ENCODE measurements at regions not wholly inside any gene's neighbourhood (a gene's known extent, or its start where the extent isn't known, plus 50 kb on each side); places are given as distances from the start of the nearest gene placed in this dataset.
"Not testable (repeated sequence)": the region's sequence is repeated elsewhere in the genome, so short reads cannot be mapped to it uniquely, and the experiment has no call there.

GRCh38 chr20:16864963-16865362 lies 116.8 kb downstream of the OTOR start:
- no peak for DNase-seq

- no peak for DNase-seq
Observed at GRCh38 chr20:16865406-16865805, 117.2 kb downstream of the OTOR start.

GRCh38 chr20:16873124-16873523 lies 125.0 kb downstream of the OTOR start:
- not testable (repeated sequence) for DNase-seq

- no peak for DNase-seq
Observed at GRCh38 chr20:16877053-16877554, 128.9 kb downstream of the OTOR start.

- no peak for DNase-seq
Observed at GRCh38 chr20:16885746-16886145, 137.6 kb downstream of the OTOR start.

- DNase-seq: no peak
Observed at GRCh38 chr20:16898433-16898832, 150.3 kb downstream of the OTOR start.

GRCh38 chr20:16902662-16903061 lies 154.5 kb downstream of the OTOR start:
- DNase-seq: no peak

GRCh38 chr20:16904751-16905150 lies 156.6 kb downstream of the OTOR start:
- no peak for DNase-seq

- DNase-seq: no peak
Observed at GRCh38 chr20:16914277-16914676, 166.1 kb downstream of the OTOR start.

GRCh38 chr20:16916165-16916564 lies 168.0 kb downstream of the OTOR start:
- no peak for DNase-seq

GRCh38 chr20:16917636-16918035 lies 169.5 kb downstream of the OTOR start:
- no peak for DNase-seq

GRCh38 chr20:16918366-16918765 lies 170.2 kb downstream of the OTOR start:
- no peak for DNase-seq

GRCh38 chr20:16919841-16920240 lies 171.7 kb downstream of the OTOR start:
- no peak for DNase-seq

GRCh38 chr20:16922834-16923233 lies 174.7 kb downstream of the OTOR start:
- no peak for DNase-seq

GRCh38 chr20:16926626-16927430 lies 178.7 kb downstream of the OTOR start:
- DNase-seq: no peak

- DNase-seq: no peak
Observed at GRCh38 chr20:16929756-16930155, 181.6 kb downstream of the OTOR start.

GRCh38 chr20:16930656-16931055 lies 182.5 kb downstream of the OTOR start:
- DNase-seq: no peak

GRCh38 chr20:16939051-16939450 lies 190.9 kb downstream of the OTOR start:
- no peak for DNase-seq

GRCh38 chr20:16940701-16941100 lies 192.5 kb downstream of the OTOR start:
- no peak for DNase-seq

- DNase-seq: no peak
Observed at GRCh38 chr20:16942051-16942450, 193.9 kb downstream of the OTOR start.

- no peak for DNase-seq
Observed at GRCh38 chr20:16942756-16943155, 194.6 kb downstream of the OTOR start.

GRCh38 chr20:16944745-16945144 lies 196.6 kb downstream of the OTOR start:
- no peak for DNase-seq

- no peak for DNase-seq
Observed at GRCh38 chr20:16945619-16946018, 197.5 kb downstream of the OTOR start.

- no peak for DNase-seq
Observed at GRCh38 chr20:16946097-16946496, 197.9 kb downstream of the OTOR start.

GRCh38 chr20:16947479-16947878 lies 199.3 kb downstream of the OTOR start:
- no peak for DNase-seq

All from DMS79 (cell line).